Osteocyte (in vitro differentiated cells): ENCODE measurements at regions not wholly inside any gene's neighbourhood (a gene's known extent, or its start where the extent isn't known, plus 50 kb on each side); places are given as distances from the start of the nearest gene placed in this dataset.

Experiments
- DNase-seq: peaks from one replicate; pipeline ENCODE4 v3.0.0; 2021; ENCODE audit warnings: mixed read lengths; ENCODE audit not compliant: unreplicated experiment; ENCODE audit errors: extremely low spot score
- H3K27ac Mint-ChIP-seq: one replicate; pipeline ENCODE4 v1.8.0; 2021; ENCODE audit warnings: mild to moderate bottlenecking, mixed read lengths; ENCODE audit not compliant: unreplicated experiment
- H3K27me3 Mint-ChIP-seq: one replicate; pipeline ENCODE4 v1.8.0; 2021; ENCODE audit warnings: mixed read lengths; ENCODE audit not compliant: unreplicated experiment
- H3K36me3 Mint-ChIP-seq: one replicate; pipeline ENCODE4 v1.8.0; 2021; ENCODE audit warnings: mixed read lengths; ENCODE audit not compliant: unreplicated experiment
- H3K4me1 Mint-ChIP-seq: one replicate; pipeline ENCODE4 v1.8.0; 2021; ENCODE audit warnings: mixed read lengths; ENCODE audit not compliant: unreplicated experiment
- H3K4me3 Mint-ChIP-seq: one replicate; pipeline ENCODE4 v1.8.0; 2021; ENCODE audit warnings: mild to moderate bottlenecking, moderate library complexity, mixed read lengths; ENCODE audit not compliant: unreplicated experiment
- H3K9me3 Mint-ChIP-seq: one replicate; pipeline ENCODE4 v1.8.0; 2021; ENCODE audit warnings: mixed read lengths; ENCODE audit not compliant: unreplicated experiment
- TF ChIP-seq, protein P1 (sequence below): fragments of 200-600 bp; sonication (generic); IDR thresholded peaks from 2 replicates; pipeline ENCODE4 v1.5.0; 2021; ENCODE audit warnings: antibody characterized with exemption, mild to moderate bottlenecking, moderate library complexity

DNA sequence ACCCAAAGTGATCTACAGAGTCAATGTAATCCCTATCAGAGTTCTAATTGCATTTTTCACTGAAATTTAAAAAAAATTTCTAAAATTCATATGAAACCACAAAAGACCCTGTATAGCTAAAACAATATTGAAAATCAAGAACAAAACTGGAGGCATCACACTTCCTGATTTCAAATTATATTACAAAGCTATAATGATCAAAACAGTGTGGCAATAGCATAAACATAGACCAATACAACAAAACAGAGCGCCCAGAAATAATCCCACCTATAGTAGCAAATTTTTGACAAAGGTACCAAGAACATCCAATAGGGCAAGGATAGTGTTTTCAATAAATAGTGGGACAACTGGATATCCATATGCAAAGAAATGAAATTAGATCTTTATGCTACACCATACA, 59.4 kb upstream of the PRKG2 start:
- Mint-ChIP-seq H3K4me3 (no peak overlapping the region), H3K36me3 (no peaks in the 10 kb centered on the region), H3K4me1 (no peaks in the 10 kb centered on the region), H3K27me3 (no peaks in the 10 kb centered on the region), H3K9me3 (peaks cover 11% of the 10 kb centered on the region), H3K27ac (no peak overlapping the region)
- TF ChIP-seq, protein P1, sequence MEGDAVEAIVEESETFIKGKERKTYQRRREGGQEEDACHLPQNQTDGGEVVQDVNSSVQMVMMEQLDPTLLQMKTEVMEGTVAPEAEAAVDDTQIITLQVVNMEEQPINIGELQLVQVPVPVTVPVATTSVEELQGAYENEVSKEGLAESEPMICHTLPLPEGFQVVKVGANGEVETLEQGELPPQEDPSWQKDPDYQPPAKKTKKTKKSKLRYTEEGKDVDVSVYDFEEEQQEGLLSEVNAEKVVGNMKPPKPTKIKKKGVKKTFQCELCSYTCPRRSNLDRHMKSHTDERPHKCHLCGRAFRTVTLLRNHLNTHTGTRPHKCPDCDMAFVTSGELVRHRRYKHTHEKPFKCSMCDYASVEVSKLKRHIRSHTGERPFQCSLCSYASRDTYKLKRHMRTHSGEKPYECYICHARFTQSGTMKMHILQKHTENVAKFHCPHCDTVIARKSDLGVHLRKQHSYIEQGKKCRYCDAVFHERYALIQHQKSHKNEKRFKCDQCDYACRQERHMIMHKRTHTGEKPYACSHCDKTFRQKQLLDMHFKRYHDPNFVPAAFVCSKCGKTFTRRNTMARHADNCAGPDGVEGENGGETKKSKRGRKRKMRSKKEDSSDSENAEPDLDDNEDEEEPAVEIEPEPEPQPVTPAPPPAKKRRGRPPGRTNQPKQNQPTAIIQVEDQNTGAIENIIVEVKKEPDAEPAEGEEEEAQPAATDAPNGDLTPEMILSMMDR = no peak
- no peak for DNase-seq

DNA sequence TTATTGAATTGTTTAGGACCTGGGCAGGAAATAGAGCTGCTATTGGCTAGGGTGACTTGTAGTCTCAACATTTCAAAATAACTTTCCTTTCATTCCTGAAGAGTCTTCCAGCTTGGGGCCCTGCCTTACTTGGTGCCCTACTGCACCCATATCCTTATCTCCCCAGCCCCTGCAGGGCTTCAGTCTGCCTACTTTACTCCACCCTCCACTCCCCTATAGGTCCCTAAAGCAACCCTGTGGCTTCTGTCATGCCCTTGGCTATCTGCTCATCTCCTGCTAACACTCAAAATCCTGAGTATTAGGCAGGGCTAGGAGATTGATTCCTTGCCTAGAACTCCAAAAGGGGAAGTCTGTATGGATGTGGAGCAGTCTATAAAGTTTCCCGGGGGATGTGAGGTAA, 57.6 kb upstream of the PRKG2 start:
- H3K27ac Mint-ChIP-seq = no peak overlapping the region
- TF ChIP-seq, protein P1 = no peak
- no peaks in the 10 kb centered on the region for H3K36me3 Mint-ChIP-seq
- no peaks in the 10 kb centered on the region for H3K4me1 Mint-ChIP-seq
- H3K27me3 Mint-ChIP-seq = no peaks in the 10 kb centered on the region
- no peak overlapping the region for H3K4me3 Mint-ChIP-seq
- peaks cover 14% of the 10 kb centered on the region for H3K9me3 Mint-ChIP-seq
- no peak for DNase-seq
